HepG2 (cell line): ENCODE measurements at regions not wholly inside any gene's neighbourhood (a gene's known extent, or its start where the extent isn't known, plus 50 kb on each side); places are given as distances from the start of the nearest gene placed in this dataset.

Experiments
- ATAC-seq: fragments of 200-7000 bp; cut with Tn5 transposase; 3 replicates; pipeline ENCODE4 v1.9.1; 2020; ENCODE audit warnings: mild to moderate bottlenecking, moderate library complexity
- BruUV-seq: library from RNA; stranded (reverse); fragments of 400-500 nt; replicated peaks from 2 replicates; lab custom pipeline; 2021; lab: Mats Ljungman, UMichigan
- CTCF ChIA-PET: fragments of 300-600 bp; formaldehyde crosslinking; extraction: SDS; loops from one replicate; lab custom pipeline; 2021; ENCODE audit warnings: low total read pairs, inconsistent platforms, low intra/inter-chr PET ratio; lab: Yijun Ruan, JAX
- POLR2A ChIA-PET: fragments of 350-600 bp; sonication (Branson Sonifier 250); formaldehyde crosslinking; loops from one replicate; lab custom pipeline; 2020; ENCODE audit warnings: antibody characterized with exemption, inconsistent platforms; lab: Yijun Ruan, JAX
- DNase-seq: peaks from one replicate; pipeline ENCODE4 v3.0.0-alpha.2; 2015; ENCODE audit warnings: low spot score
- FAIRE-seq: peaks from 3 replicates; lab custom pipeline; 2011; peaks lifted over from hg19 to GRCh38; lab: Jason Lieb, UNC
- H2AFZ ChIP-seq: one replicate; pipeline ENCODE4 v1.6.1; 2011; ENCODE audit warnings: low read length, inconsistent platforms
- H3K27ac ChIP-seq: fragments of 300-600 bp; 3 replicates; pipeline ENCODE4 v1.8.0; 2011; ENCODE audit warnings: mixed run types, mild to moderate bottlenecking, mixed read lengths, low read length, inconsistent platforms; ENCODE audit not compliant: insufficient read depth; ENCODE audit errors: extremely low read length
- H3K27me3 ChIP-seq, 2 experiments: fragments of 200-600 bp in 1 of 2; 2 replicates in 1 of 2; 3 replicates in 1 of 2; pipeline versions ENCODE4 v1.6.0 to v1.8.0; 2011; ENCODE audit warnings: low read length in 2 of 2, mild to moderate bottlenecking in 2 of 2, moderate library complexity in 2 of 2, inconsistent platforms in 1 of 2; ENCODE audit not compliant: insufficient read depth in 2 of 2, control insufficient read depth in 1 of 2
- H3K36me3 ChIP-seq, 2 experiments: fragments of 200-600 bp in 1 of 2; replicated peaks in 1 of 2; 2 replicates in 1 of 2; 3 replicates in 1 of 2; pipeline versions ENCODE4 v1.5.1 to v1.8.0; 2011; ENCODE audit warnings: low read length in 2 of 2, inconsistent platforms in 1 of 2; ENCODE audit not compliant: insufficient read depth in 2 of 2, control insufficient read depth in 1 of 2
- H3K4me1 ChIP-seq: 2 replicates; pipeline ENCODE4 v1.5.1; 2012; ENCODE audit warnings: low read length, inconsistent platforms; ENCODE audit not compliant: insufficient read depth
- H3K4me2 ChIP-seq: 2 replicates; pipeline ENCODE4 v1.6.0; 2011; ENCODE audit warnings: low read depth, low read length, inconsistent platforms
- H3K4me3 ChIP-seq, 3 experiments: fragments of 200-600 bp in 1 of 3; sonication (generic), shearing (Covaris generic) in 1 of 3; replicated peaks in 1 of 3; 2 replicates each; pipeline ENCODE4 v1.5.1; 2011 to 2016; ENCODE audit warnings: low read length in 3 of 3, inconsistent platforms in 2 of 3, low read depth in 2 of 3, mild to moderate bottlenecking in 2 of 3, control low read depth in 1 of 3, mixed read lengths in 1 of 3; ENCODE audit not compliant: insufficient read depth in 1 of 3
- H3K79me2 ChIP-seq: one replicate; pipeline ENCODE4 v1.6.1; 2011; ENCODE audit warnings: low read length, inconsistent platforms; ENCODE audit not compliant: insufficient read depth
- H3K9ac ChIP-seq: 2 replicates; pipeline ENCODE4 v1.6.0; 2011; ENCODE audit warnings: mild to moderate bottlenecking, low read depth, low read length, inconsistent platforms; ENCODE audit not compliant: insufficient read depth
- H3K9me3 ChIP-seq: 2 replicates; pipeline ENCODE4 v1.5.1; 2012; ENCODE audit warnings: mild to moderate bottlenecking, low read length
- H4K20me1 ChIP-seq: 2 replicates; pipeline ENCODE4 v1.6.0; 2011; ENCODE audit warnings: inconsistent platforms, mild to moderate bottlenecking, low read length, moderate library complexity; ENCODE audit not compliant: insufficient read depth
- ATF7 ChIP-seq, 2 experiments: fragments of 450-650 bp in 1 of 2; sonication (generic) in 1 of 2; formaldehyde crosslinking in 1 of 2; IDR thresholded peaks; 2 replicates each; pipeline versions ENCODE4 v1.4.0 to v1.6.1; 2016 to 2020; ENCODE audit warnings: antibody characterized with exemption in 1 of 2, mild to moderate bottlenecking in 1 of 2, missing genetic modification reagents in 1 of 2
- CCDC6 ChIP-seq: sonication (generic); formaldehyde crosslinking; IDR thresholded peaks from 2 replicates; pipeline ENCODE4 v1.8.1; 2022; ENCODE audit warnings: mild to moderate bottlenecking, missing genetic modification reagents, moderate library complexity
- FOXK2 ChIP-seq: fragments of 450-650 bp; IDR thresholded peaks from 2 replicates; pipeline ENCODE4 v1.6.1; 2016
- GTF3A ChIP-seq: sonication (generic); formaldehyde crosslinking; conservative IDR thresholded peaks from 2 replicates; pipeline ENCODE4 v1.4.0; 2020; ENCODE audit warnings: mild to moderate bottlenecking, missing genetic modification reagents
- KLF16 ChIP-seq, 2 experiments: sonication (generic) in 1 of 2; formaldehyde crosslinking in 1 of 2; IDR thresholded peaks; 2 replicates each; pipeline versions ENCODE4 v1.6.1 to v1.8.0; 2016 to 2023; ENCODE audit warnings: missing genetic modification reagents in 2 of 2, missing compliant biosample characterization in 1 of 2
- MEIS1 ChIP-seq: sonication (generic); formaldehyde crosslinking; IDR thresholded peaks from 2 replicates; pipeline ENCODE4 v1.9.0; 2021; ENCODE audit warnings: mild to moderate bottlenecking, missing genetic modification reagents, moderate library complexity, borderline replicate concordance
- MLLT10 ChIP-seq: sonication (generic); formaldehyde crosslinking; IDR thresholded peaks from 2 replicates; pipeline ENCODE4 v1.4.0; 2020; ENCODE audit warnings: missing genetic modification reagents
- RFXANK ChIP-seq: IDR thresholded peaks from 2 replicates; pipeline ENCODE4 v1.6.1; 2016
- RNF2 ChIP-seq: fragments of 450-650 bp; conservative IDR thresholded peaks from 2 replicates; pipeline ENCODE4 v1.6.1; 2016; ENCODE audit warnings: low read depth
- SMARCE1 ChIP-seq: fragments of 450-650 bp; IDR thresholded peaks from 2 replicates; pipeline ENCODE4 v1.6.1; 2017; ENCODE audit warnings: borderline replicate concordance
- SOX5 ChIP-seq: IDR thresholded peaks from 2 replicates; pipeline ENCODE4 v1.6.1; 2016; ENCODE audit warnings: borderline replicate concordance
- TMF1 ChIP-seq: sonication (generic); formaldehyde crosslinking; IDR thresholded peaks from 2 replicates; pipeline ENCODE4 v1.8.1; 2022; ENCODE audit warnings: low read depth, missing genetic modification reagents
- ZFP37 ChIP-seq: sonication (generic); formaldehyde crosslinking; IDR thresholded peaks from 2 replicates; pipeline ENCODE4 v1.4.0; 2020; ENCODE audit warnings: missing genetic modification reagents, borderline replicate concordance
- ZFX ChIP-seq: sonication (generic); formaldehyde crosslinking; IDR thresholded peaks from 2 replicates; pipeline ENCODE4 v1.4.0; 2020; ENCODE audit warnings: mild to moderate bottlenecking, low read depth, missing genetic modification reagents, moderate library complexity
- ZKSCAN8 ChIP-seq: IDR thresholded peaks from 2 replicates; pipeline ENCODE4 v1.6.1; 2016; ENCODE audit warnings: borderline replicate concordance, missing genetic modification reagents, missing compliant biosample characterization
- ZNF724P ChIP-seq: sonication (generic); formaldehyde crosslinking; IDR thresholded peaks from 2 replicates; pipeline ENCODE4 v1.8.0; 2022; ENCODE audit warnings: missing genetic modification reagents, borderline replicate concordance
- ZNF737 ChIP-seq: sonication (generic); formaldehyde crosslinking; IDR thresholded peaks from 2 replicates; pipeline ENCODE4 v1.5.0; 2020; ENCODE audit warnings: missing genetic modification reagents, mild to moderate bottlenecking, borderline replicate concordance
- ZNF792 ChIP-seq: IDR thresholded peaks from 2 replicates; pipeline ENCODE4 v1.6.1; 2016
- ZNF879 ChIP-seq: sonication (generic); formaldehyde crosslinking; IDR thresholded peaks from 2 replicates; pipeline ENCODE4 v1.8.1; 2023; ENCODE audit warnings: missing genetic modification reagents
- in situ Hi-C: cut with HindIII; loops from 2 replicates; pipeline ENCODE4 v1.10.0; 2017; ENCODE audit warnings: low pct_unique_long_range_greater_than_20kb; ENCODE audit not compliant: extremely low pct_ligation_motif_present
- intact Hi-C: fragments of 100-400 bp; cut with micrococcal nuclease; formaldehyde crosslinking; loops from one replicate; pipeline ENCODE4 v1.10.0; 2022; ENCODE audit not compliant: unreplicated experiment
- TF ChIP-seq, protein P1 (sequence below): conservative IDR thresholded peaks from 2 replicates; pipeline ENCODE4 v1.6.1; 2018; ENCODE audit warnings: missing genetic modification reagents

DNA sequence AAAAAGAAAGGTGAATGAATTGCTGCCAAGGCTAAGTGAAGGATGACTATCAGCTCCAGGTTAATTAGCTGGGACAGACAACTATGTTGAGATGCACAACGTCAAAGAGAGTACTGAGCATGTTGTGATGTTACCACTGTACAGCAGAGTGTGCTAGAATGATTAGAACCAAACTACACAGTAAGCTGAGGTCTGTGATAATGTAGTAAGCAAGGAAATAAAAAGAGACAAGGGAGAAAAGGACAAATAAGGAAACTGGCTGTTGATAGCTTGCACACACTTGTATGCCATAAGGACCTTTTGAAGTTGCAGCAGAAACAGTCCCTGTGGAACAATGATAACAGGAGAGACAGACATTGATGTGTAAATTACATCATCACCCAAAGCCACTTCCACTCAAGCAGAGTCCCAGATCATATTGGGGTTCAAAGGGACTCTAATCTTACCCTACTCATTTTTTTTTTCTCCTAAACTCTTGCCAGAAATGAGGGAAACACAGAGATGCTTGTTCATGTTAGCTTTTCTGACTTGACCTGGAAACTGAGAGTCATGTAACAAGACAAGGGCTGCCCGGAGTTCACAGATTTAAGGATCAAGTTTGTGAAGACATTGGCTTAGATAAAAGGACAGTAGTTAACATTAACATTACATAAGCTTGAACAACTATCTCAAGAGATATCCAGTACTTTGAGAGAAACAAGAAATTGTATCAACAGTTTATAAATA, 189.9 kb downstream of the CENPW start (continued):
- TF ChIP-seq ZNF792 (CRISPR knock-in tag), result no peak
- TF ChIP-seq SOX5 (CRISPR knock-in tag), result no peak
- TF ChIP-seq, protein P1, sequence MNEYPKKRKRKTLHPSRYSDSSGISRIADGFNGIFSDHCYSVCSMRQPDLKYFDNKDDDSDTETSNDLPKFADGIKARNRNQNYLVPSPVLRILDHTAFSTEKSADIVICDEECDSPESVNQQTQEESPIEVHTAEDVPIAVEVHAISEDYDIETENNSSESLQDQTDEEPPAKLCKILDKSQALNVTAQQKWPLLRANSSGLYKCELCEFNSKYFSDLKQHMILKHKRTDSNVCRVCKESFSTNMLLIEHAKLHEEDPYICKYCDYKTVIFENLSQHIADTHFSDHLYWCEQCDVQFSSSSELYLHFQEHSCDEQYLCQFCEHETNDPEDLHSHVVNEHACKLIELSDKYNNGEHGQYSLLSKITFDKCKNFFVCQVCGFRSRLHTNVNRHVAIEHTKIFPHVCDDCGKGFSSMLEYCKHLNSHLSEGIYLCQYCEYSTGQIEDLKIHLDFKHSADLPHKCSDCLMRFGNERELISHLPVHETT (CRISPR knock-in tag), result no peak
- TF ChIP-seq RFXANK (CRISPR knock-in tag), result no peak

DNA sequence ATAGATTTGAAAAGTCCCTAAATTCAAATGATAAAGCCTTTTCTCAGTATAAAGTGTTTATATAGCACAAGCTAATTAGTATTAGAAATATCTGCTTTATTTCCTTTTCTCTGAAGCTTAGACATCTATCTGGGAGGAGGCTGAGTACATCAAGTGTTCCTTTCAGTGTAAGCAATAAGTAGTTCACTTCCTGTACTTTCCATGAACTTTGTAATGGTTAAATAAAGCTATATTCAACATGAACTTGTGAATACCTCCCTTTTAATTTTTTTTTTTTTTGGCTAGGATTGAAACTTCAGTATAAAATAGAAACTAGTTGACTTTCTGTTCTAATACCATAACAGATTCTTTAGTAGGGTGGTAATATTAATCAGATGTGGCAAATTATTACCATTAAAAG, 190.9 kb downstream of the CENPW start:
- POLR2A ChIA-PET, result no interaction called here
- no peak overlapping the region for H3K27ac ChIP-seq

DNA sequence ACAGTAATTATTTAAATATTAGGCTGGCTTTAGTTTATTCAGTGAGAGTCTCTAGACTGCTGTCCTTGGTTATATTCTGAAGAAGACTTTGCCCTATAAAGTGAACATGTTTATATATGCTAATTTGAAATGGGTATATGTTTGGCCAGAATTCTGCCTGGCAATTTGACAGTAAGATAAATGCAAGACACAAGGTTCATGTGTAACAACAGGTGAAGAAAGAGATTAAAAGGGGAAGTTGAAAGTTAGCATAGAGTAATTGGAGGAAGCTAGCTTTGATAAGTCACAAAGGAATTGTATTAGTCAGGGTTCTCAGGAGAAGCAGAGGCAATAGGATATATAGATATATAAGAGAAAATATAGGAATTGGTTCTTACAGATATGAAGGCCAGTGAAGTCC, 191.4 kb downstream of the CENPW start:
- no peaks in the 10 kb centered on the region for H3K4me1 ChIP-seq
- no peak overlapping the region for H3K9ac ChIP-seq
- H3K4me3 ChIP-seq, result no peak overlapping the region
- H3K4me2 ChIP-seq, result no peak overlapping the region
- no peak overlapping the region for H3K27ac ChIP-seq
- no peaks in the 10 kb centered on the region for H3K27me3 ChIP-seq
- FAIRE-seq (no peak), ATAC-seq (no peak), DNase-seq (no peak)
- no peaks in the 10 kb centered on the region for H3K9me3 ChIP-seq
- in situ Hi-C loops, result no loop called here
- ChIA-PET POLR2A (no interaction called here), CTCF (no interaction called here)
- intact Hi-C loops, result no loop called here
- no peaks in the 10 kb centered on the region for H4K20me1 ChIP-seq
- H2AFZ ChIP-seq, result no peak overlapping the region
- no TSS peak for BruUV-seq
- no peaks in the 10 kb centered on the region for H3K79me2 ChIP-seq
- no peaks in the 10 kb centered on the region for H3K36me3 ChIP-seq
- TF ChIP-seq FOXK2 (no peak), GTF3A (CRISPR knock-in tag) (no peak), SMARCE1 (no peak), CCDC6 (no peak), ZKSCAN8 (no peak), ZNF737 (CRISPR knock-in tag) (no peak), ZNF879 (CRISPR knock-in tag) (no peak), TMF1 (no peak), ZFX (CRISPR knock-in tag) (no peak), RNF2 (no peak), ZNF724P (CRISPR knock-in tag) (no peak), ZFP37 (no peak)

More for the DNA sequence above, 190.9 kb downstream of the CENPW start:
- Histone ChIP-seq H4K20me1 (no peaks in the 10 kb centered on the region), H3K9ac (no peak overlapping the region), H3K36me3 (no peaks in the 10 kb centered on the region), H3K27me3 (no peaks in the 10 kb centered on the region), H2AFZ (no peak overlapping the region), H3K4me3 (no peak overlapping the region), H3K4me2 (no peak overlapping the region), H3K4me1 (no peaks in the 10 kb centered on the region), H3K9me3 (no peaks in the 10 kb centered on the region), H3K79me2 (no peaks in the 10 kb centered on the region)
- in situ Hi-C loops, result no loop called here
- CTCF ChIA-PET, result no interaction called here
- no peak for ATAC-seq
- TF ChIP-seq KLF16 (CRISPR knock-in tag; IDR thresholded peaks at IDR 0.05) (no peak), MLLT10 (CRISPR knock-in tag) (no peak), MEIS1 (no peak), ATF7 (IDR thresholded peaks at IDR 0.05) (no peak), ATF7 (CRISPR knock-in tag; IDR thresholded peaks at IDR 0.05) (no peak)
- intact Hi-C loops, result no loop called here
- no TSS peak for BruUV-seq
- no peak for DNase-seq
- FAIRE-seq, result no peak
